ENCODE measurements at regions not wholly inside any gene's neighbourhood (a gene's known extent, or its start where the extent isn't known, plus 50 kb on each side); places are given as distances from the start of the nearest gene placed in this dataset.

GRCh38 chr10:44506386-44506785, 121.5 kb upstream of the CXCL12 start:
- no peaks in the 10 kb centered on the region for H3K79me2 ChIP-seq (ENCODE audit: control insufficient read depth, insufficient read depth, low read length)
- no TSS peak for BruUV-seq (replicated peaks)
- no peaks in the 10 kb centered on the region for H3K4me1 ChIP-seq (replicated peaks in 1 of 2; ENCODE audit: control insufficient read depth in 2 of 2, insufficient read depth in 2 of 2, low read length in 2 of 2)
- intact Hi-C loops (cut with micrococcal nuclease): no loop called here
- POLR2A ChIA-PET: interaction anchor here (0.6 to 1.4 kb wide), 4 partner anchors 33 to 626 kb away, joined by 3 to 4 read pairs (median 3); no protein-coding TSS in a partner anchor
- no peaks in the 10 kb centered on the region for H3K36me3 ChIP-seq (ENCODE audit: control insufficient read depth, insufficient read depth, low read length)
- ATAC-seq (no peak), DNase-seq (ENCODE audit: extremely low read depth in 1 of 4, low spot score in 3 of 4) (no peak), FAIRE-seq (no peak)
- CTCF ChIA-PET (ENCODE audit: low intra/inter-chr PET ratio): no interaction called here
- no peak overlapping the region for H3K4me2 ChIP-seq (ENCODE audit: insufficient read depth, low read length)
- in situ Hi-C loops (cut with MboI): no loop called here
- H2AFZ ChIP-seq (ENCODE audit: low read depth, low read length): no peak overlapping the region
- no peak overlapping the region for H3K4me3 ChIP-seq
- no peak for TF ChIP-seq SPI1 (IDR thresholded peaks at IDR 0.05; ENCODE audit: borderline replicate concordance, low read depth, low read length)
- 0 out of 6 replicates have a peak, but pooled peaks of 2 of the 3 experiments have one; percentile 7 to 28 for TF ChIP-seq CTCF (IDR thresholded peaks at IDR 0.05 in 2 of 3, conservative IDR thresholded peaks at IDR 0.05 in 1 of 3; ENCODE audit: insufficient read depth in 2 of 3, low read depth in 1 of 3, low read length in 3 of 3)
- H3K9me1 ChIP-seq (ENCODE audit: control insufficient read depth, insufficient read depth, low read length): no peaks in the 10 kb centered on the region
- 0% methylated on average over 3 of the region's 3 CpGs for WGBS (ENCODE audit: insufficient coverage, low coverage, missing lambda C conversion rate)
- H3K27ac ChIP-seq (ENCODE audit: extremely low read depth, low read depth, low read length): no peak overlapping the region
- no peaks in the 10 kb centered on the region; a peak in 1 of 5 replicates for H3K27me3 ChIP-seq (ENCODE audit: control insufficient read depth in 2 of 2, insufficient read depth in 2 of 2, low read length in 2 of 2)
- no peaks in the 10 kb centered on the region for H3K9me3 ChIP-seq (replicated peaks; ENCODE audit: control insufficient read depth, insufficient read depth, low read depth, low read length)
- H3K9ac ChIP-seq (ENCODE audit: insufficient read depth in 1 of 2, low read depth in 2 of 2, low read length in 2 of 2): no peak overlapping the region
- H4K20me1 ChIP-seq (replicated peaks; ENCODE audit: control insufficient read depth, insufficient read depth, low read length): no peaks in the 10 kb centered on the region

GRCh38 chr10:44510379-44511115, 125.7 kb upstream of the CXCL12 start:
- Histone ChIP-seq H3K9me1 (ENCODE audit: control insufficient read depth, insufficient read depth, low read length) (no peaks in the 10 kb centered on the region), H3K4me2 (ENCODE audit: insufficient read depth, low read length) (no peak overlapping the region), H3K79me2 (ENCODE audit: control insufficient read depth, insufficient read depth, low read length) (no peaks in the 10 kb centered on the region), H3K9me3 (replicated peaks; ENCODE audit: control insufficient read depth, insufficient read depth, low read depth, low read length) (no peaks in the 10 kb centered on the region), H2AFZ (ENCODE audit: low read depth, low read length) (no peak overlapping the region), H3K4me3 (no peak overlapping the region), H3K27me3 (ENCODE audit: control insufficient read depth in 2 of 2, insufficient read depth in 2 of 2, low read length in 2 of 2) (no peaks in the 10 kb centered on the region; a peak in 1 of 5 replicates), H3K36me3 (ENCODE audit: control insufficient read depth, insufficient read depth, low read length) (no peaks in the 10 kb centered on the region), H4K20me1 (replicated peaks; ENCODE audit: control insufficient read depth, insufficient read depth, low read length) (no peaks in the 10 kb centered on the region), H3K9ac (ENCODE audit: insufficient read depth in 1 of 2, low read depth in 2 of 2, low read length in 2 of 2) (no peak overlapping the region), H3K27ac (ENCODE audit: extremely low read depth, low read depth, low read length) (no peak overlapping the region), H3K4me1 (replicated peaks in 1 of 2; ENCODE audit: control insufficient read depth in 2 of 2, insufficient read depth in 2 of 2, low read length in 2 of 2) (no peaks in the 10 kb centered on the region)
- in situ Hi-C loops (cut with MboI) (no loop called here), intact Hi-C loops (cut with micrococcal nuclease) (no loop called here)
- ChIA-PET POLR2A (no interaction called here), CTCF (ENCODE audit: low intra/inter-chr PET ratio) (interaction anchor here (0.6 kb wide), 1 partner anchor 546 kb away, joined by 4 read pairs; no protein-coding TSS in a partner anchor)
- BruUV-seq (replicated peaks): no TSS peak
- FAIRE-seq (no peak), DNase-seq (ENCODE audit: extremely low read depth in 1 of 4, low spot score in 3 of 4) (no peak), ATAC-seq (no peak)
- under 1% methylated on average over 6 of the region's 6 CpGs for WGBS (ENCODE audit: insufficient coverage, low coverage, missing lambda C conversion rate)
- TF ChIP-seq NR1H2 (CRISPR knock-in tag; IDR thresholded peaks at IDR 0.05): no peak
- TF ChIP-seq MYNN (IDR thresholded peaks at IDR 0.05): no peak
- TF ChIP-seq MYNN (CRISPR knock-in tag; IDR thresholded peaks at IDR 0.05): no peak
- no peak for TF ChIP-seq KLF16 (IDR thresholded peaks at IDR 0.05)
- no peak for TF ChIP-seq ZNF778 (CRISPR knock-in tag; IDR thresholded peaks at IDR 0.05)
- no peak for TF ChIP-seq ELF4 (CRISPR knock-in tag; IDR thresholded peaks at IDR 0.05)
- no peak for TF ChIP-seq POLR2A (conservative IDR thresholded peaks at IDR 0.05)
- TF ChIP-seq RNF219 (CRISPR knock-in tag; IDR thresholded peaks at IDR 0.05): no peak

All from K562 (cell line).